Activated T-cell treated with anti-CD3 and anti-CD28 coated beads, Interleukin-2, amount 50 U/mL, for 24 hours (primary cell): ENCODE measurements at regions not wholly inside any gene's neighbourhood (a gene's known extent, or its start where the extent isn't known, plus 50 kb on each side); places are given as distances from the start of the nearest gene placed in this dataset.

ENCODE experiments used
- DNase-seq: peaks from one replicate; pipeline ENCODE4 v3.0.0-alpha.2; 2020
- H3K27ac Mint-ChIP-seq: 2 replicates; pipeline ENCODE4 v1.8.0; 2020; ENCODE audit warnings: mild to moderate bottlenecking, mixed read lengths
- H3K27me3 Mint-ChIP-seq: 2 replicates; pipeline ENCODE4 v1.8.0; 2020; ENCODE audit warnings: mixed read lengths
- H3K36me3 Mint-ChIP-seq: 2 replicates; pipeline ENCODE4 v1.8.0; 2020; ENCODE audit warnings: low read depth, mixed read lengths
- H3K4me1 Mint-ChIP-seq: 2 replicates; pipeline ENCODE4 v1.8.0; 2020; ENCODE audit warnings: low read depth, mixed read lengths
- H3K4me3 Mint-ChIP-seq: 2 replicates; pipeline ENCODE4 v1.8.0; 2020; ENCODE audit warnings: mild to moderate bottlenecking, moderate library complexity, mixed read lengths
- H3K9me3 Mint-ChIP-seq: 2 replicates; pipeline ENCODE4 v1.8.0; 2020; ENCODE audit warnings: mixed read lengths

- Mint-ChIP-seq H3K4me1 (no peaks in the 10 kb centered on the region), H3K9me3 (peaks cover 8% of the 10 kb centered on the region), H3K27me3 (no peaks in the 10 kb centered on the region), H3K4me3 (no peak overlapping the region), H3K36me3 (no peaks in the 10 kb centered on the region), H3K27ac (no peak overlapping the region)
- no peak for DNase-seq
Measured at GRCh38 chr10:106438386-106438785, 726.1 kb downstream of the SORCS1 start.

DNA sequence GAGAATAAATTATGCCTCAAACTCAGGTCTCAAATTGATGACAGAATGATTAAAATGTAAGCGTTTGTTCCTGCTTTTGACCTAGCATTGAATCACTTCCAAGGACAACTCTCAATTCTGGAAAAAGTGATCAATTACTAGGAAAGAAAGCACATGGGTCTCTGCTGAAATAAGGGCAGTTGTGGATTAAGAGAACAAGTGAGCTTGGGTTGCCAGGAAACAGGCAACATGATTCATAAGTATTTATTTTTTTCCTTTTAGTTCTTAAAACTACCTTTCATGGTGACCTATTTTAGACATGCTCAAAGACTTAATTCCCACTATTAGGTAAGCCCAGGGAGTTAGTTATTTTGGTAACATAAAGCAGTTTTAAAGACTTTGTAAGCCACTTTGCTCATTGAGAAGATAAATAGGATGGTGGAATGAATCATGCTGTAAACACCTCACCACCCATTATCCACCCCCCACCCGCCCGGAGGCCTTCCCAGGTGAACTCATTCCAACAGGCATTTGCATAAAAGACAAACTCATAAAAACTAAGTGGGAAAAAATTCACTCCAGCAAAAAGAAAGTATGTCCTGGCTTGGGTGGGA, 728.3 kb downstream of the SORCS1 start:
- Mint-ChIP-seq H3K9me3 (peaks cover 4% of the 10 kb centered on the region), H3K27ac (no peak overlapping the region), H3K4me1 (no peaks in the 10 kb centered on the region), H3K27me3 (no peaks in the 10 kb centered on the region), H3K4me3 (no peak overlapping the region), H3K36me3 (no peaks in the 10 kb centered on the region)
- no peak for DNase-seq

GRCh38 chr10:106435081-106435480, 729.4 kb downstream of the SORCS1 start:
- Mint-ChIP-seq H3K4me3 (no peak overlapping the region), H3K27ac (no peak overlapping the region), H3K4me1 (no peaks in the 10 kb centered on the region)

DNA sequence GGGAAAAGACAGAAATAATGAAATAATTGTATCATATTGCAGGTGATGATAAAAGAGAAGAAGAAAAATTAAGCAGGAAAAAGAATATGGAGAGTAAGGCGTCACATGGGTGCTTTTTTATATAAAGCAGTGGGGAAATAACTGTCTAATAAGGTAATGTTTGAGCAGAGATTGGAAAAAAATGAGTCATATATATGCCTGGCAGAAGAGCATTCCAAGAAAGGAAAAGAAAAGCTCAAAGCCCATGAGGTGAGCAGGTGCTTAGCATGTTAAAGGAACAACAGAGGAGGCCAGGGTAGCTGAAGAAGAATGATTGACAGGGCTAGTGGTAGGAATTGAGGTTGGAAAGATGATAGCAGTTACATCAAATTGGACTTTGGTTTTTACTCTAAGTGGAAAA, 739.5 kb downstream of the SORCS1 start:
- Mint-ChIP-seq H3K9me3 (peaks cover 4% of the 10 kb centered on the region), H3K4me3 (no peak overlapping the region), H3K4me1 (no peaks in the 10 kb centered on the region), H3K36me3 (no peaks in the 10 kb centered on the region), H3K27ac (no peak overlapping the region), H3K27me3 (no peaks in the 10 kb centered on the region)
- DNase-seq, result no peak

More at GRCh38 chr10:106435081-106435480, 729.4 kb downstream of the SORCS1 start:
- no peak for DNase-seq
- Mint-ChIP-seq H3K27me3 (no peaks in the 10 kb centered on the region), H3K36me3 (no peaks in the 10 kb centered on the region), H3K9me3 (peaks cover 1% of the 10 kb centered on the region)

DNA sequence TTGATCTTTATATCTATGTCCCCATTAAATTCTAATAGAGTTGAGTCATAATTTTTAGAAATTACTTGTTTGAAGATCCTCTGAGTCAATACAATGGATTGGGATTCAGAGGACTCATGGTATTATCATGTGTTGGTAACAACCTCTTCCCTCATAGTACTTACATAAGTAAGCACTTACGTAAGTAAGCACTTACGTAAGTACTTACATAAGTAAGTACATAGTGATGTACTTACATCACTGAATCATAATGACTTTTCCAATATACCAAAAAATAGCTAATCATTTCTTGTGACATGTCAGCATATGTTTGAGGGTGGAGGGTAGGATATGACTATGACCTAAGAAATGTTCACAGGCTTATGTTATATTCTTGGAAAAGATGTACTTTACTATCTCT, 740.5 kb downstream of the SORCS1 start:
- H3K36me3 Mint-ChIP-seq, result no peaks in the 10 kb centered on the region
- no peak overlapping the region for H3K4me3 Mint-ChIP-seq
- H3K4me1 Mint-ChIP-seq, result no peaks in the 10 kb centered on the region
- no peak overlapping the region for H3K27ac Mint-ChIP-seq
- no peaks in the 10 kb centered on the region for H3K27me3 Mint-ChIP-seq
- DNase-seq, result no peak
- peaks cover 6% of the 10 kb centered on the region for H3K9me3 Mint-ChIP-seq

GRCh38 chr10:106410331-106410730, 754.2 kb downstream of the SORCS1 start:
- DNase-seq, result no peak
- Mint-ChIP-seq H3K4me3 (no peak overlapping the region), H3K9me3 (no peaks in the 10 kb centered on the region), H3K27me3 (no peaks in the 10 kb centered on the region), H3K4me1 (no peaks in the 10 kb centered on the region), H3K36me3 (no peaks in the 10 kb centered on the region), H3K27ac (no peak overlapping the region)

- Mint-ChIP-seq H3K36me3 (no peaks in the 10 kb centered on the region), H3K9me3 (peaks cover 2% of the 10 kb centered on the region)
Measured at GRCh38 chr10:106405141-106405540, 759.4 kb downstream of the SORCS1 start.

DNA sequence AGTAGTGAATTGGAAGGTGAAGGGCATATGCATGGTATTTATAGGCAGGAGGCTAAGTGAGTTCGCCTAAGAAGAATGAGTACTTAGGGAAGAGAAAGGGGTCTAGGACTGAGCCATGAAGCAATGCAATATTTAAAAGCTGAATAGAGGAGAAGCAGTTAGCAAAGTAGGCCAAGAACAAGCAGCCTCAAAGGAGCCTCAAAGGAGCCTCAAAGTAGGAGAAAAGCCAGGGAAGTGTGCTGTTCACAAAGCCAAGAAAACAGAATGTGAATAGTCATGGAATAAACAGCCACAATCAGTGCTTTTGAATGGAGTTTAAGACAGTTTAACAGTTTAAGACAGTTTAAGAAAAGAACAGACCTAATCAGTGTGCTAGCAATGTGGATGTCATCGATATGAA, 762.0 kb downstream of the SORCS1 start:
- Mint-ChIP-seq H3K36me3 (no peaks in the 10 kb centered on the region), H3K4me1 (no peaks in the 10 kb centered on the region), H3K27me3 (no peaks in the 10 kb centered on the region), H3K27ac (no peak overlapping the region), H3K9me3 (peaks cover 14% of the 10 kb centered on the region), H3K4me3 (no peak overlapping the region)
- DNase-seq, result no peak

More at GRCh38 chr10:106405141-106405540, 759.4 kb downstream of the SORCS1 start:
- Mint-ChIP-seq H3K4me3 (no peak overlapping the region), H3K4me1 (no peaks in the 10 kb centered on the region), H3K27ac (no peak overlapping the region), H3K27me3 (no peaks in the 10 kb centered on the region)
- no peak for DNase-seq

- Mint-ChIP-seq H3K27me3 (no peaks in the 10 kb centered on the region), H3K27ac (no peak overlapping the region), H3K4me1 (no peaks in the 10 kb centered on the region), H3K9me3 (peaks cover 14% of the 10 kb centered on the region), H3K36me3 (no peaks in the 10 kb centered on the region), H3K4me3 (no peak overlapping the region)
- no peak for DNase-seq
Measured at GRCh38 chr10:106401967-106402366, 762.5 kb downstream of the SORCS1 start.

DNA sequence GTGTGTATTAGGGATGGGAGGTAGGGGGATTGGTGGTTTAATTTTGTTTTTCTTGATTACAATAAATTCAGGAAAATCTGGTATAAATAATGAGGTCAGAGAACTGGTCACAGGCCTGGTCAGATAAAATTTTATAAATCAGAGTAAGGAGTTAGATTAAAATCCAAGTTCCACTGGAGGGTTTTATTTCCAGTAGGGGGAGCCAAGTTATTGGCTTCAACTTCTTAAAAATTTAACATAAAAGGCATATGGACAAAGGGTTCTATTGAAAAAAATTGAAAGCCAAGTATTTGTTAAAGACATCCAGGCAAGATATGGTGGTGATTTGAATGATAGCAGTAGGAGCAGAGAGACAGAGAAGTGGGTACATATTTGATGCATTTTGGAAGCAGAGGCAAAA, 763.3 kb downstream of the SORCS1 start:
- Mint-ChIP-seq H3K27ac (no peak overlapping the region), H3K9me3 (peaks cover 14% of the 10 kb centered on the region), H3K4me3 (no peak overlapping the region), H3K27me3 (no peaks in the 10 kb centered on the region), H3K36me3 (no peaks in the 10 kb centered on the region), H3K4me1 (no peaks in the 10 kb centered on the region)
- no peak for DNase-seq

GRCh38 chr10:106399112-106399511, 765.4 kb downstream of the SORCS1 start:
- no peak overlapping the region for H3K27ac Mint-ChIP-seq
- DNase-seq, result no peak
- H3K9me3 Mint-ChIP-seq, result peaks cover 17% of the 10 kb centered on the region
- H3K4me3 Mint-ChIP-seq, result no peak overlapping the region
- no peaks in the 10 kb centered on the region for H3K4me1 Mint-ChIP-seq
- H3K27me3 Mint-ChIP-seq, result no peaks in the 10 kb centered on the region
- no peaks in the 10 kb centered on the region for H3K36me3 Mint-ChIP-seq

DNA sequence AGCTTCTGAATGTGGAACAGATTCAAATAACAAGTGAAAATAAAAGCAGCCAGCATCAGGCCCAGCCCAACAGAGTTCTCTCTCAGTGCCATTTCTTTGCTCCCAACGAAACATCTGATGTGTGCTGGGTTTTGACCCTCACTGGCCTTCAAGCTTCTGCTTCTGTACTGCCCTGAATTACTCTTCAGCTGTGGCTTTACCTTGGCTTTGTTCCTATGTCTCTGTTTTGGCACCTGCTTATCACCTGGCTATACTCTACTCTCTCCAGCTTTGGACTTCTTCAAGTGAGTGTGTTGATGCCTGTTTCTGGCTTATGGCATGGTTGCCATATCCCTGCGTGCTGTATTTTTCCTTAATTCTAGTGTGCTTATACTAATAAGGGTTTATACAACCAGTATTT, 768.3 kb downstream of the SORCS1 start:
- no peaks in the 10 kb centered on the region for H3K36me3 Mint-ChIP-seq
- peaks cover 24% of the 10 kb centered on the region for H3K9me3 Mint-ChIP-seq
- DNase-seq, result no peak
- no peaks in the 10 kb centered on the region for H3K4me1 Mint-ChIP-seq
- H3K27ac Mint-ChIP-seq, result no peak overlapping the region
- no peak overlapping the region for H3K4me3 Mint-ChIP-seq
- no peaks in the 10 kb centered on the region for H3K27me3 Mint-ChIP-seq

- no peak overlapping the region for H3K4me3 Mint-ChIP-seq
- H3K36me3 Mint-ChIP-seq, result no peaks in the 10 kb centered on the region
- H3K27me3 Mint-ChIP-seq, result no peaks in the 10 kb centered on the region
- H3K4me1 Mint-ChIP-seq, result no peaks in the 10 kb centered on the region
- H3K9me3 Mint-ChIP-seq, result peaks cover 22% of the 10 kb centered on the region
- DNase-seq, result no peak
- no peak overlapping the region for H3K27ac Mint-ChIP-seq
Measured at GRCh38 chr10:106395041-106395749, 769.3 kb downstream of the SORCS1 start.

DNA sequence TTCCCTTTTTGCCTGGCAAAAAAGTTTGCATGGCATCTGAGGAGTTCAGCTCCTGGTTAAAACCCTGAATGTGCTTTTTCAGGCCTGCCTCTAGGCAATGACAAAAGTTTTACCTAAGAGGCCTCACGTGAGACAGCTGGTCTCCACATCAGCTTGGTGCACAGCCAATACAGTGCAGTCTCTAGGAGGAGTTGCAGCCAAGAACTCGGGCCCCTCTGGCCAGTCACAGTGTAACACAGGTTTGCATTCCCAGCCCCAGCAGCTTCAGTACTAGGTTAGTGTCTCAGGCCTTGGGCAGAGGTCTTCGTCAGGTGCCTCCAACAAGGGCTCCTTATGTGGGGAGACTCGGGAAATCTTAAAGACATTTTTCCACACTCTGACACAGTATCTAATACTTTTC, 771.7 kb downstream of the SORCS1 start:
- H3K9me3 Mint-ChIP-seq, result peaks cover 12% of the 10 kb centered on the region
- no peak overlapping the region for H3K27ac Mint-ChIP-seq
- no peaks in the 10 kb centered on the region for H3K4me1 Mint-ChIP-seq
- no peak overlapping the region for H3K4me3 Mint-ChIP-seq
- no peaks in the 10 kb centered on the region for H3K27me3 Mint-ChIP-seq
- no peaks in the 10 kb centered on the region for H3K36me3 Mint-ChIP-seq
- DNase-seq, result no peak

GRCh38 chr10:106387063-106387462, 777.4 kb downstream of the SORCS1 start:
- H3K4me3 Mint-ChIP-seq, result no peak overlapping the region
- no peaks in the 10 kb centered on the region for H3K36me3 Mint-ChIP-seq
- no peak for DNase-seq
- H3K27ac Mint-ChIP-seq, result no peak overlapping the region
- no peaks in the 10 kb centered on the region for H3K4me1 Mint-ChIP-seq
- H3K9me3 Mint-ChIP-seq, result peaks cover 14% of the 10 kb centered on the region
- H3K27me3 Mint-ChIP-seq, result no peaks in the 10 kb centered on the region
